ENCODE measurements at regions not wholly inside any gene's neighbourhood (a gene's known extent, or its start where the extent isn't known, plus 50 kb on each side); places are given as distances from the start of the nearest gene placed in this dataset.
A peak's percentile ranks its signal among the peaks of the same experiment; 100 is the strongest.

- DNase-seq (ENCODE audit: low read depth in 4 of 4, low spot score in 3 of 4) = no peak
These were observed 101.8 kb downstream of the CAND1 start for GRCh38 chr12:67370979-67371378.

GRCh38 chr12:67377021-67377420 lies 107.9 kb downstream of the CAND1 start:
- no peak for DNase-seq (ENCODE audit: low read depth in 4 of 4, low spot score in 3 of 4)

GRCh38 chr12:67377541-67377940 lies 108.4 kb downstream of the CAND1 start:
- DNase-seq (ENCODE audit: low read depth in 4 of 4, low spot score in 3 of 4) = no peak

GRCh38 chr12:67382241-67382871 lies 113.2 kb downstream of the CAND1 start:
- DNase-seq (ENCODE audit: low read depth in 4 of 4, low spot score in 3 of 4) = no peak

- no peak for DNase-seq (ENCODE audit: low read depth in 4 of 4, low spot score in 3 of 4)
These were observed 117.9 kb downstream of the CAND1 start for GRCh38 chr12:67386869-67387565.

GRCh38 chr12:67388331-67389138 lies 119.4 kb downstream of the CAND1 start:
- peak in 1 of 4 donors; percentile 41 for DNase-seq (ENCODE audit: low read depth in 4 of 4, low spot score in 3 of 4)

GRCh38 chr12:67390273-67390672 lies 121.1 kb downstream of the CAND1 start:
- no peak for DNase-seq (ENCODE audit: low read depth in 4 of 4, low spot score in 3 of 4)

- DNase-seq (ENCODE audit: low read depth in 4 of 4, low spot score in 3 of 4) = no peak
These were observed 121.9 kb downstream of the CAND1 start for GRCh38 chr12:67391034-67391433.

- no peak for DNase-seq (ENCODE audit: low read depth in 4 of 4, low spot score in 3 of 4)
These were observed 122.5 kb downstream of the CAND1 start for GRCh38 chr12:67391656-67392055.

- DNase-seq (ENCODE audit: low read depth in 4 of 4, low spot score in 3 of 4) = no peak
These were observed 125.4 kb downstream of the CAND1 start for GRCh38 chr12:67394550-67394949.

- DNase-seq (ENCODE audit: low read depth in 4 of 4, low spot score in 3 of 4) = no peak
These were observed 131.6 kb downstream of the CAND1 start for GRCh38 chr12:67400742-67401141.

- no peak for DNase-seq (ENCODE audit: low read depth in 4 of 4, low spot score in 3 of 4)
These were observed 141.1 kb downstream of the CAND1 start for GRCh38 chr12:67410246-67410645.

GRCh38 chr12:67410667-67411067 lies 141.5 kb downstream of the CAND1 start:
- DNase-seq (ENCODE audit: low read depth in 4 of 4, low spot score in 3 of 4) = no peak

- DNase-seq (ENCODE audit: low read depth in 4 of 4, low spot score in 3 of 4) = no peak
These were observed 142.4 kb downstream of the CAND1 start for GRCh38 chr12:67411562-67411961.

- no peak for DNase-seq (ENCODE audit: low read depth in 4 of 4, low spot score in 3 of 4)
These were observed 144.4 kb downstream of the CAND1 start for GRCh38 chr12:67413577-67413976.

- no peak for DNase-seq (ENCODE audit: low read depth in 4 of 4, low spot score in 3 of 4)
These were observed 145.0 kb downstream of the CAND1 start for GRCh38 chr12:67414011-67414715.

GRCh38 chr12:67415473-67415872 lies 146.3 kb downstream of the CAND1 start:
- DNase-seq (ENCODE audit: low read depth in 4 of 4, low spot score in 3 of 4) = no peak

- no peak for DNase-seq (ENCODE audit: low read depth in 4 of 4, low spot score in 3 of 4)
These were observed 150.7 kb downstream of the CAND1 start for GRCh38 chr12:67419810-67420209.

GRCh38 chr12:67420506-67420905 lies 151.3 kb downstream of the CAND1 start:
- DNase-seq (ENCODE audit: low read depth in 4 of 4, low spot score in 3 of 4) = no peak

GRCh38 chr12:67422081-67422480 lies 152.9 kb downstream of the CAND1 start:
- DNase-seq (ENCODE audit: low read depth in 4 of 4, low spot score in 3 of 4) = no peak

GRCh38 chr12:67424784-67425183 lies 155.6 kb downstream of the CAND1 start:
- DNase-seq (ENCODE audit: low read depth in 4 of 4, low spot score in 3 of 4) = no peak

Measured in left renal pelvis (tissue), 4 donors.